Lung (tissue), 11 donors: ENCODE measurements at regions not wholly inside any gene's neighbourhood (a gene's known extent, or its start where the extent isn't known, plus 50 kb on each side); places are given as distances from the start of the nearest gene placed in this dataset.
A peak's percentile ranks its signal among the peaks of the same experiment; 100 is the strongest.

Experiments used
- ATAC-seq: fragments of 200-7000 bp; cut with Tn5 transposase; one replicate; pipeline ENCODE4 v1.9.1; 2020; ENCODE audit warnings: moderate number of reproducible peaks; ENCODE audit not compliant: insufficient read depth, low FRiP score
- DNase-seq, 3 donors: peaks; one replicate each; pipeline ENCODE4 v3.0.0-alpha.2; 2013 to 2017
- H3K27ac ChIP-seq, 2 donors: one replicate each; pipeline ENCODE4 v1.5.1; 2013; ENCODE audit warnings: mild to moderate bottlenecking in 2 of 2, moderate library complexity in 2 of 2, control low read depth in 1 of 2, inconsistent platforms in 1 of 2, low read depth in 1 of 2, low read length in 1 of 2
- H3K27me3 ChIP-seq, 3 donors: one replicate each; pipeline ENCODE4 v1.5.1; 2013; ENCODE audit warnings: low read length in 2 of 3; ENCODE audit not compliant: control insufficient read depth in 3 of 3, insufficient read depth in 3 of 3
- H3K36me3 ChIP-seq, 4 donors: one replicate each; pipeline ENCODE4 v1.5.1; 2013; ENCODE audit warnings: low read length in 4 of 4, mild to moderate bottlenecking in 1 of 4, moderate library complexity in 1 of 4; ENCODE audit not compliant: control insufficient read depth in 4 of 4, insufficient read depth in 4 of 4
- H3K4me1 ChIP-seq, 5 donors: one replicate each; pipeline ENCODE4 v1.5.1; 2013; ENCODE audit warnings: low read length in 5 of 5, mild to moderate bottlenecking in 2 of 5, moderate library complexity in 1 of 5; ENCODE audit not compliant: control insufficient read depth in 5 of 5, insufficient read depth in 5 of 5
- H3K4me3 ChIP-seq: one replicate; pipeline ENCODE4 v1.5.1; 2013; ENCODE audit warnings: mild to moderate bottlenecking, control low read depth, moderate library complexity
- H3K9ac ChIP-seq, 2 donors: one replicate each; pipeline ENCODE4 v1.5.1; 2013; ENCODE audit warnings: low read length in 2 of 2, control low read depth in 1 of 2; ENCODE audit not compliant: insufficient read depth in 1 of 2
- H3K9me3 ChIP-seq, 4 donors: one replicate each; pipeline ENCODE4 v1.5.1; 2013; ENCODE audit warnings: low read length in 3 of 4, mild to moderate bottlenecking in 1 of 4, moderate library complexity in 1 of 4; ENCODE audit not compliant: control insufficient read depth in 4 of 4, insufficient read depth in 3 of 4
- whole genome bisulfite sequencing, 2 donors: extraction: QIAGEN DNeasy Blood & Tissue Kit; methylation state at CpG; one replicate each; pipeline ENCODE4 v1.1.7; 2013; 5-methylcytosine and 5-hydroxymethylcytosine counted together
- TF ChIP-seq, protein P1 (sequence below): IDR thresholded peaks from 2 replicates; pipeline ENCODE4 v1.5.1; 2012; ENCODE audit warnings: mild to moderate bottlenecking; ENCODE audit errors: control extremely low read depth, extremely low read depth
- donor health status: control.
- donor health status: control.
- donor health status: Bipolar disorder and iron deficiency.
- donor health status: healthy.
- donor health status: DM: yes; HTN: yes; CAD: no.

DNA sequence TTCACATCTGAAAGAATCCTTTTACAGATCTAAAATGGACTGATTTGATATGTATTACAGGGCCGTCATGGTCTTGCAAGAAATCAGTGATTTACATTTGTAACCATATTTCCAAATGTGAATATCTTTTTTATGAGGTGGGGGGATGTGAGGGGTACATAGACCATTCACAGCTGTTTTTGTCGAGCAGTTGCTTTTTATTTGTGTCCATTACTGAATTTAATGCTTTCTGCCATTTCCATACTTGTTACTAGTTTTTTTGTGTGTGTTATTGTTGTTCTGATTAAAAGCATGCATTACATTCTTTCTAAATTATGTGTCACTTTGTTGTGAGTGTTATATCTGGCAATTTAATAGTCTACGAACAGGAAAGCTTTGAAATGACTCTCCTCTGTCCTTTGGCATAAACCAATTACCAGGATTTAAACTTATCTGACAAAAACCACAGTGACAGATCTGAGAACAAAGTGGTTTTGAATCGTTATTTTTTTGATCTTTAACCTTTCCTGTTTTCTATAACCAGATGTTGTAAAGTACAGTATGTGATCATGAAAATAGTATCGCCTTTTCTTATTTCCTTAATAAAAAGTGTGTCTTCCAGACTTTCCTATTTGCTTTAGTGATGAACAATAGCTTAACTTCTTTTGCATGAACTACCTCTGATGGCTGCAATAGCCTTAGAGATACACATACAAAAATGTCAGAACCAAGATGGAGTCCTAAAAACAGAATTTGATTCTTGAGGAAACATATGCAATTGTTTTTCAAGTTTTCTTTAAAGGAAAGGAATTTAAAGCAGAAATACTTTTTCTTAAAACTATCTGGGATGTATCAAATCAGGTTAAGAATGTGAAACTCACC is 354.2 kb upstream of the ACVR2A start:
- peaks cover 0 to 5% (median 0%) of the 10 kb centered on the region in 4 donors for H3K9me3 ChIP-seq
- TF ChIP-seq, protein P1, sequence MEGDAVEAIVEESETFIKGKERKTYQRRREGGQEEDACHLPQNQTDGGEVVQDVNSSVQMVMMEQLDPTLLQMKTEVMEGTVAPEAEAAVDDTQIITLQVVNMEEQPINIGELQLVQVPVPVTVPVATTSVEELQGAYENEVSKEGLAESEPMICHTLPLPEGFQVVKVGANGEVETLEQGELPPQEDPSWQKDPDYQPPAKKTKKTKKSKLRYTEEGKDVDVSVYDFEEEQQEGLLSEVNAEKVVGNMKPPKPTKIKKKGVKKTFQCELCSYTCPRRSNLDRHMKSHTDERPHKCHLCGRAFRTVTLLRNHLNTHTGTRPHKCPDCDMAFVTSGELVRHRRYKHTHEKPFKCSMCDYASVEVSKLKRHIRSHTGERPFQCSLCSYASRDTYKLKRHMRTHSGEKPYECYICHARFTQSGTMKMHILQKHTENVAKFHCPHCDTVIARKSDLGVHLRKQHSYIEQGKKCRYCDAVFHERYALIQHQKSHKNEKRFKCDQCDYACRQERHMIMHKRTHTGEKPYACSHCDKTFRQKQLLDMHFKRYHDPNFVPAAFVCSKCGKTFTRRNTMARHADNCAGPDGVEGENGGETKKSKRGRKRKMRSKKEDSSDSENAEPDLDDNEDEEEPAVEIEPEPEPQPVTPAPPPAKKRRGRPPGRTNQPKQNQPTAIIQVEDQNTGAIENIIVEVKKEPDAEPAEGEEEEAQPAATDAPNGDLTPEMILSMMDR, result no peak
- peaks cover 0 to 14% (median 0%) of the 10 kb centered on the region in 5 donors for H3K4me1 ChIP-seq
- WGBS, 2 donors, result 53 to 55% methylated on average over 5 of the region's 5 CpGs
- DNase-seq, result peak in 2 of 3 donors; percentile 65 to 66
- H3K9ac ChIP-seq, result no peak overlapping the region
- H3K4me3 ChIP-seq, result no peak overlapping the region
- no peak for ATAC-seq
- no peak overlapping the region for H3K27ac ChIP-seq
- H3K27me3 ChIP-seq, result no peaks in the 10 kb centered on the region
- no peaks in the 10 kb centered on the region for H3K36me3 ChIP-seq

DNA sequence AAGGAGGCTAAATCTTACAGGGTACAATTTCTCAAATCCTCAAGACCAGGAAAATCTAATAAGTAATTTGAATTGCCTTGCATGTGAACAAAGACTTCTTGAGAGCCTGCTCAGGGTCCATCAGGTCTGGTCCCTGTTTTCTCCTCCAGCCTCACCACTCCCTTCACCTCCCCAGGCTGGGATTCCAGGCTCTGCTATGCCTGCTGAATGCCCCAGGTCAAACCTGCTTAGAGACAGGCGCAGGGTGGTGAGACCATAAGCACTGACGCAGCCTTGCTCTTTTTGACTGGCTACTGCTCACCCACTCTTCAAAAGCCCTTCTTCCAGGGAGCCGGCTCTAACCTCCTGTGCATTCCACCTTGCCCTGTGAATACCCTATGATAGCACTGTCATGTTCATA is 356.4 kb upstream of the ACVR2A start:
- no peak for DNase-seq
- Histone ChIP-seq H3K9ac (no peak overlapping the region), H3K4me1 (peaks cover 0 to 17% (median 0%) of the 10 kb centered on the region in 5 donors), H3K27me3 (no peaks in the 10 kb centered on the region), H3K9me3 (no peaks in the 10 kb centered on the region), H3K4me3 (no peak overlapping the region), H3K27ac (no peak overlapping the region), H3K36me3 (no peaks in the 10 kb centered on the region)
- ATAC-seq, result no peak
- TF ChIP-seq, protein P1, result no peak
- 90 to 93% methylated on average over 3 of the region's 3 CpGs for WGBS, 2 donors

DNA sequence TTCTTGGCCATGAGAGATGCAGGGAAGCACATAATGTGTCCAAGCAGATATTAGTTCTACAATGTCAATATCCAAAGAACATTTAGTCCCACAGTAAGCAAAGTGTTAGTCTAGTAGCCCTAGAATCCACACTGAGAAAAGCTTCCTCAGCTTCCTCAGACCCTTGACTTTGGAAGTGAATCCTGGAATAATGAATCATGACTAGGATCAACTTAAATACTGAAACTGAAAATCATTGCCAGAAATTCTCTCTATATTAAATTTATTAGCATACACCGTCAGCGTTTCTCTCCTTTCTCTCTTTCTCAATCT is 356.9 kb upstream of the ACVR2A start:
- Histone ChIP-seq H3K9me3 (no peaks in the 10 kb centered on the region), H3K27me3 (no peaks in the 10 kb centered on the region), H3K9ac (no peak overlapping the region), H3K4me1 (peaks cover 0 to 18% (median 2%) of the 10 kb centered on the region in 5 donors), H3K36me3 (no peaks in the 10 kb centered on the region), H3K27ac (no peak overlapping the region), H3K4me3 (no peak overlapping the region)
- TF ChIP-seq, protein P1, result no peak
- 92% methylated on average over 2 of the region's 2 CpGs for WGBS, 2 donors
- no peak for ATAC-seq
- DNase-seq, result no peak
